Stomach (tissue), 4 donors: ENCODE measurements at regions not wholly inside any gene's neighbourhood (a gene's known extent, or its start where the extent isn't known, plus 50 kb on each side); places are given as distances from the start of the nearest gene placed in this dataset.

Experiments used
- CTCF ChIP-seq, 7 experiments: fragments of 450-650 bp in 4 of 7; fragments of 200-600 bp in 3 of 7; sonication (generic) in 3 of 7; IDR thresholded peaks; one replicate each; pipeline ENCODE4 v1.5.1; 2016 to 2019; ENCODE audit warnings: antibody characterized with exemption in 7 of 7, control low read depth in 2 of 7, mild to moderate bottlenecking in 1 of 7
- POLR2A ChIP-seq, 4 donors: fragments of 450-650 bp; IDR thresholded peaks; one replicate each; pipeline ENCODE4 v1.6.1; 2016; ENCODE audit warnings: antibody characterized with exemption in 4 of 4, control low read depth in 2 of 4, mild to moderate bottlenecking in 1 of 4, moderate library complexity in 1 of 4
- POLR2AphosphoS5 ChIP-seq, 3 donors: sonication (generic); formaldehyde crosslinking; IDR thresholded peaks; one replicate each; pipeline ENCODE4 v1.6.1; 2016; ENCODE audit warnings: antibody characterized with exemption in 3 of 3

- no peak for TF ChIP-seq CTCF (IDR thresholded peaks at IDR 0.05)
- no peak for TF ChIP-seq POLR2A (IDR thresholded peaks at IDR 0.05)
- no peak for TF ChIP-seq POLR2AphosphoS5 (IDR thresholded peaks at IDR 0.05)
These were observed 98.5 kb upstream of the IGSF21 start for GRCh38 chr1:18009055-18009454.
